ENCODE measurements at regions not wholly inside any gene's neighbourhood (a gene's known extent, or its start where the extent isn't known, plus 50 kb on each side); places are given as distances from the start of the nearest gene placed in this dataset.

GRCh38 chr20:47879771-47880170 lies 94.5 kb upstream of the SULF2 start:
- no peak for DNase-seq (ENCODE audit: low read depth in 1 of 2, low spot score in 1 of 2)
- H3K4me3 ChIP-seq (replicated peaks; ENCODE audit: insufficient read depth, low read length), result no peak overlapping the region
- peaks cover 4% of the 10 kb centered on the region for H3K27me3 ChIP-seq (ENCODE audit: insufficient read depth, poor library complexity, severe bottlenecking)
- no peak overlapping the region for H3K27ac ChIP-seq (replicated peaks)
- TF ChIP-seq GABPA (IDR thresholded peaks at IDR 0.05; ENCODE audit: low read depth) (no peak), SPI1 (IDR thresholded peaks at IDR 0.05; ENCODE audit: borderline replicate concordance, low read depth) (no peak), CTCF (IDR thresholded peaks at IDR 0.05; ENCODE audit: insufficient read depth, low read length) (no peak), REST (IDR thresholded peaks at IDR 0.05; ENCODE audit: insufficient replicate concordance, low read depth) (no peak), POLR2AphosphoS5 (IDR thresholded peaks at IDR 0.05; ENCODE audit: low read depth) (no peak)

GRCh38 chr20:47878601-47879027 lies 93.3 kb upstream of the SULF2 start:
- Histone ChIP-seq H3K27me3 (ENCODE audit: insufficient read depth, poor library complexity, severe bottlenecking) (peaks cover 4% of the 10 kb centered on the region), H3K27ac (replicated peaks) (no peak overlapping the region), H3K4me3 (replicated peaks; ENCODE audit: insufficient read depth, low read length) (no peak overlapping the region)
- DNase-seq (ENCODE audit: low read depth in 1 of 2, low spot score in 1 of 2), result no peak
- TF ChIP-seq REST (IDR thresholded peaks at IDR 0.05; ENCODE audit: insufficient replicate concordance, low read depth), result no peak
- TF ChIP-seq CTCF (IDR thresholded peaks at IDR 0.05; ENCODE audit: insufficient read depth, low read length), result no peak
- TF ChIP-seq GABPA (IDR thresholded peaks at IDR 0.05; ENCODE audit: low read depth), result no peak
- TF ChIP-seq SPI1 (IDR thresholded peaks at IDR 0.05; ENCODE audit: borderline replicate concordance, low read depth), result no peak

GRCh38 chr20:47876311-47877088 lies 91.2 kb upstream of the SULF2 start:
- Histone ChIP-seq H3K4me3 (replicated peaks; ENCODE audit: insufficient read depth, low read length) (no peak overlapping the region), H3K27ac (replicated peaks) (no peak overlapping the region), H3K27me3 (ENCODE audit: insufficient read depth, poor library complexity, severe bottlenecking) (peaks cover 4% of the 10 kb centered on the region)
- DNase-seq (ENCODE audit: low read depth in 1 of 2, low spot score in 1 of 2), result no peak
- TF ChIP-seq SPI1 (IDR thresholded peaks at IDR 0.05; ENCODE audit: borderline replicate concordance, low read depth) (no peak), POLR2AphosphoS5 (IDR thresholded peaks at IDR 0.05; ENCODE audit: low read depth) (no peak), REST (IDR thresholded peaks at IDR 0.05; ENCODE audit: insufficient replicate concordance, low read depth) (no peak), CTCF (IDR thresholded peaks at IDR 0.05; ENCODE audit: insufficient read depth, low read length) (no peak), GABPA (IDR thresholded peaks at IDR 0.05; ENCODE audit: low read depth) (no peak)
